ENCODE measurements at regions not wholly inside any gene's neighbourhood (a gene's known extent, or its start where the extent isn't known, plus 50 kb on each side); places are given as distances from the start of the nearest gene placed in this dataset.

- Histone ChIP-seq H3K27ac (no peak overlapping the region), H3K9me3 (no peaks in the 10 kb centered on the region), H3K4me3 (no peak overlapping the region), H3K36me3 (no peaks in the 10 kb centered on the region), H3K27me3 (no peaks in the 10 kb centered on the region), H3K4me1 (no peaks in the 10 kb centered on the region)
- ATAC-seq (no peak), DNase-seq (no peak)
- in situ Hi-C loops (cut with MboI; ENCODE audit: low sequenced_read_pairs in 4 of 4): no loop called here
- intact Hi-C loops (cut with DNase I; ENCODE audit: low total_unique reads): no loop called here
- no peak for TF ChIP-seq POLR2A (IDR thresholded peaks at IDR 0.05)
- TF ChIP-seq, protein P1, sequence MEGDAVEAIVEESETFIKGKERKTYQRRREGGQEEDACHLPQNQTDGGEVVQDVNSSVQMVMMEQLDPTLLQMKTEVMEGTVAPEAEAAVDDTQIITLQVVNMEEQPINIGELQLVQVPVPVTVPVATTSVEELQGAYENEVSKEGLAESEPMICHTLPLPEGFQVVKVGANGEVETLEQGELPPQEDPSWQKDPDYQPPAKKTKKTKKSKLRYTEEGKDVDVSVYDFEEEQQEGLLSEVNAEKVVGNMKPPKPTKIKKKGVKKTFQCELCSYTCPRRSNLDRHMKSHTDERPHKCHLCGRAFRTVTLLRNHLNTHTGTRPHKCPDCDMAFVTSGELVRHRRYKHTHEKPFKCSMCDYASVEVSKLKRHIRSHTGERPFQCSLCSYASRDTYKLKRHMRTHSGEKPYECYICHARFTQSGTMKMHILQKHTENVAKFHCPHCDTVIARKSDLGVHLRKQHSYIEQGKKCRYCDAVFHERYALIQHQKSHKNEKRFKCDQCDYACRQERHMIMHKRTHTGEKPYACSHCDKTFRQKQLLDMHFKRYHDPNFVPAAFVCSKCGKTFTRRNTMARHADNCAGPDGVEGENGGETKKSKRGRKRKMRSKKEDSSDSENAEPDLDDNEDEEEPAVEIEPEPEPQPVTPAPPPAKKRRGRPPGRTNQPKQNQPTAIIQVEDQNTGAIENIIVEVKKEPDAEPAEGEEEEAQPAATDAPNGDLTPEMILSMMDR (IDR thresholded peaks at IDR 0.05 in 4 of 5, conservative IDR thresholded peaks at IDR 0.05 in 1 of 5): no peak
Measured at GRCh38 chr15:39530480-39531342, 50.2 kb upstream of the THBS1 start.
